Islet precursor cell (in vitro differentiated cells): ENCODE measurements at regions not wholly inside any gene's neighbourhood (a gene's known extent, or its start where the extent isn't known, plus 50 kb on each side); places are given as distances from the start of the nearest gene placed in this dataset.

ENCODE experiments used
- DNase-seq: peaks from one replicate; pipeline ENCODE4 v3.0.0-alpha.2; 2018

- DNase-seq = no peak
Measured at GRCh38 chr9:78609450-78609849, 312.5 kb downstream of the PSAT1 start.

- no peak for DNase-seq
Measured at GRCh38 chr9:78612091-78612490, 315.2 kb downstream of the PSAT1 start.

GRCh38 chr9:78613006-78613405 lies 316.1 kb downstream of the PSAT1 start:
- no peak for DNase-seq

- no peak for DNase-seq
Measured at GRCh38 chr9:78614892-78615291, 318.0 kb downstream of the PSAT1 start.

GRCh38 chr9:78615372-78615771 lies 318.4 kb downstream of the PSAT1 start:
- no peak for DNase-seq

- no peak for DNase-seq
Measured at GRCh38 chr9:78618735-78619134, 321.8 kb downstream of the PSAT1 start.

- DNase-seq = no peak
Measured at GRCh38 chr9:78620303-78620702, 323.4 kb downstream of the PSAT1 start.

- no peak for DNase-seq
Measured at GRCh38 chr9:78620764-78621163, 323.8 kb downstream of the PSAT1 start.

- DNase-seq = peak; percentile 65
Measured at GRCh38 chr9:78622126-78622525, 325.2 kb downstream of the PSAT1 start.

- DNase-seq = no peak
Measured at GRCh38 chr9:78626971-78627370, 330.0 kb downstream of the PSAT1 start.

GRCh38 chr9:78630966-78631365 lies 334.0 kb downstream of the PSAT1 start:
- DNase-seq = no peak

GRCh38 chr9:78640728-78641127 lies 343.8 kb downstream of the PSAT1 start:
- DNase-seq = no peak

GRCh38 chr9:78644359-78644758 lies 347.4 kb downstream of the PSAT1 start:
- DNase-seq = no peak

- DNase-seq = no peak
Measured at GRCh38 chr9:78654324-78654723, 357.4 kb downstream of the PSAT1 start.

- no peak for DNase-seq
Measured at GRCh38 chr9:78663369-78663768, 366.4 kb downstream of the PSAT1 start.

- DNase-seq = no peak
Measured at GRCh38 chr9:78664370-78664769, 367.4 kb downstream of the PSAT1 start.

GRCh38 chr9:78666818-78667414 lies 370.0 kb downstream of the PSAT1 start:
- DNase-seq = no peak

GRCh38 chr9:78668148-78668832 lies 371.4 kb downstream of the PSAT1 start:
- DNase-seq = no peak

- no peak for DNase-seq
Measured at GRCh38 chr9:78669591-78669990, 372.7 kb downstream of the PSAT1 start.

GRCh38 chr9:78671785-78672184 lies 374.9 kb downstream of the PSAT1 start:
- DNase-seq = no peak

GRCh38 chr9:78674874-78675273 lies 377.9 kb downstream of the PSAT1 start:
- DNase-seq = no peak

- DNase-seq = no peak
Measured at GRCh38 chr9:78676009-78676408, 379.1 kb downstream of the PSAT1 start.

- DNase-seq = no peak
Measured at GRCh38 chr9:78676623-78677022, 379.7 kb downstream of the PSAT1 start.

- no peak for DNase-seq
Measured at GRCh38 chr9:78677326-78677725, 380.4 kb downstream of the PSAT1 start.

GRCh38 chr9:78678877-78679276 lies 382.0 kb downstream of the PSAT1 start:
- DNase-seq = no peak
